ENCODE measurements at regions not wholly inside any gene's neighbourhood (a gene's known extent, or its start where the extent isn't known, plus 50 kb on each side); places are given as distances from the start of the nearest gene placed in this dataset.

DNA sequence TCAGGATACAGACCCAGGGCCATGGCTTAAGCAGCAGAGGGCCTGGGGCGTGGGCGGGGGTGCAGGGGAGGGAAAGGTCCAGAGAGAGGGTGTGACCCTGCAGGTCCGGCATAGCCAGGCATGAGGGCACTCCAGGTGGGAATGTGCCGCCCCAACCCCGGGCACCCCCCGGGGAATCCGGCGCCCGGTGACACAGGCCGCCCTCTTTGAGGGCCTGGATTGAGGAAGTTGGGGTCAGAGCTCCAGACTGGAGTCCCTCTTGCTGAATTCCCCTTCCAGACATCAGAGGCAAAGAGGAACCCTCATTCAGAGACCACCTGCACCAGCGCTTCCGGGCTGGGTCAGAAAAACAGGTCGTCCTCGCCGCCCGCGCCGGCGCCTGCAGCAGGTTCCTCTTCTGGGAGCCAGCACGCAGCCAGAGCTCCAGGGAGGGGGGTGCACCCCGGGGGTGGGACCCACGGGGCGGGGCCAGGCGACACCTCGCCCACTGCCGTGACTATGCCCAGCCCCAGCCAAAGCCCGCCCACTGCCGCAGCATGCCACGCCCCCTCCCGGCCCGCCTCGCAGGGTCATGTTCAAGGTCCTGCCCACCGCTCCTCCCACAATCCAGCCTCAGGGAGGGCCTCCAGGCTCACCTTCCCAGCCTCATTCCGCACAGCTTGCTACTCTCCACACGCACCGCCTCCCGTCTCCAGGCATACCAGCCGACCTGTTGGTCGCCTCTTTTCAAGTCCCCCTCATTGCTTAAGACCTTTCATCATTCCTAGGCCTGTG lies 98.3 kb upstream of the ID2 start:
- Histone ChIP-seq H3K4me3 (ENCODE audit: low read length in 2 of 2) (peak overlapping the region; percentile 60), H3K4me1 (ENCODE audit: control insufficient read depth in 2 of 2, insufficient read depth in 2 of 2, low read length in 2 of 2) (peaks cover 25 to 28% of the 10 kb centered on the region in 2 donors), H3K9ac (ENCODE audit: low read depth in 1 of 2, low read length in 2 of 2) (peak overlapping the region; percentile 70 to 80), H3K27ac (ENCODE audit: low read depth in 2 of 2, low read length in 2 of 2) (peak overlapping the region; percentile 72 to 79), H3K9me3 (ENCODE audit: control insufficient read depth in 2 of 2, low read length in 2 of 2) (no peaks in the 10 kb centered on the region), H3K36me3 (ENCODE audit: control insufficient read depth in 2 of 2, insufficient read depth in 2 of 2, low read length in 2 of 2) (no peaks in the 10 kb centered on the region), H3K27me3 (ENCODE audit: control insufficient read depth in 2 of 2, insufficient read depth in 2 of 2, low read length in 2 of 2) (no peaks in the 10 kb centered on the region)

GRCh38 chr2:8584174-8585066 lies 97.4 kb upstream of the ID2 start:
- peak overlapping the region; percentile 57 to 72 for H3K27ac ChIP-seq (ENCODE audit: low read depth in 2 of 2, low read length in 2 of 2)
- no peaks in the 10 kb centered on the region for H3K27me3 ChIP-seq (ENCODE audit: control insufficient read depth in 2 of 2, insufficient read depth in 2 of 2, low read length in 2 of 2)
- H3K4me1 ChIP-seq (ENCODE audit: control insufficient read depth in 2 of 2, insufficient read depth in 2 of 2, low read length in 2 of 2) = peaks cover 25 to 28% of the 10 kb centered on the region in 2 donors
- H3K9ac ChIP-seq (ENCODE audit: low read depth in 1 of 2, low read length in 2 of 2) = peak overlapping the region; percentile 70 to 74
- no peaks in the 10 kb centered on the region for H3K9me3 ChIP-seq (ENCODE audit: control insufficient read depth in 2 of 2, low read length in 2 of 2)
- no peaks in the 10 kb centered on the region for H3K36me3 ChIP-seq (ENCODE audit: control insufficient read depth in 2 of 2, insufficient read depth in 2 of 2, low read length in 2 of 2)
- peak overlapping the region; percentile 54 to 59 for H3K4me3 ChIP-seq (ENCODE audit: low read length in 2 of 2)

DNA sequence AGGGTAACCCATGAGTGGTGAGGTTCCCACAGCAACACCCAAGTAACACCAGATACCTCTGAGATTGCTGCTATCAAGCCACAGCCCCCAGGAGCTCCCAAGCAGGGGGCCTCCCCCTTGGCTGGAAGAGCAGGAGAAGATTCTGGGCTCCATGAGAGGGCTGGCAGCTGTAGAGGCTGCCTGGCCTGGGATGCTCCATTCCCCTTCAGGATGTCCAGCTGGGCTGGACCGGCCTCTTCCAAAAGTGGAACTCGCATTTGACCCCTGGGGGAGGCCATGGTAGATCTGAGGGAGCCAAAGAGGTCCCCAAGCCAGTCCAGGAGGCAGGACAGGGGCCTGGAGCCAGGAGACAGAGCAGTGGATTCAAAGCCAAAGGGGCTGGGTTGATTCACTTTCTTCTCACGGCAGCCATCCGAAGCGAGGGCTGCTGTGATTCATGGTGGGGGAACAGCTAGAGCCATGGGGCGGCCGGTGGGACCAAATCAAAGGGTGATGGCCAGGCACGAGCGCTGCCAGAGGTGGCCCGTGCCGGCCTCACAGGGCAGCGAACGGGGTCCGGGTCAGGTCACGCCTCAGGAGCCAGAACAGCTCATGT lies 95.3 kb upstream of the ID2 start:
- peaks cover 17 to 18% of the 10 kb centered on the region in 2 donors for H3K4me1 ChIP-seq (ENCODE audit: control insufficient read depth in 2 of 2, insufficient read depth in 2 of 2, low read length in 2 of 2)
- H3K27me3 ChIP-seq (ENCODE audit: control insufficient read depth in 2 of 2, insufficient read depth in 2 of 2, low read length in 2 of 2) = no peaks in the 10 kb centered on the region
- no peak overlapping the region for H3K27ac ChIP-seq (ENCODE audit: low read depth in 2 of 2, low read length in 2 of 2)
- H3K36me3 ChIP-seq (ENCODE audit: control insufficient read depth in 2 of 2, insufficient read depth in 2 of 2, low read length in 2 of 2) = no peaks in the 10 kb centered on the region
- no peaks in the 10 kb centered on the region for H3K9me3 ChIP-seq (ENCODE audit: control insufficient read depth in 2 of 2, low read length in 2 of 2)
- H3K4me3 ChIP-seq (ENCODE audit: low read length in 2 of 2) = no peak overlapping the region
- no peak overlapping the region for H3K9ac ChIP-seq (ENCODE audit: low read depth in 1 of 2, low read length in 2 of 2)

GRCh38 chr2:8587251-8587791 lies 94.5 kb upstream of the ID2 start:
- Histone ChIP-seq H3K4me1 (ENCODE audit: control insufficient read depth in 2 of 2, insufficient read depth in 2 of 2, low read length in 2 of 2) (peaks cover 14 to 15% of the 10 kb centered on the region in 2 donors), H3K9me3 (ENCODE audit: control insufficient read depth in 2 of 2, low read length in 2 of 2) (no peaks in the 10 kb centered on the region), H3K9ac (ENCODE audit: low read depth in 1 of 2, low read length in 2 of 2) (no peak overlapping the region), H3K27me3 (ENCODE audit: control insufficient read depth in 2 of 2, insufficient read depth in 2 of 2, low read length in 2 of 2) (no peaks in the 10 kb centered on the region), H3K27ac (ENCODE audit: low read depth in 2 of 2, low read length in 2 of 2) (no peak overlapping the region), H3K36me3 (ENCODE audit: control insufficient read depth in 2 of 2, insufficient read depth in 2 of 2, low read length in 2 of 2) (no peaks in the 10 kb centered on the region), H3K4me3 (ENCODE audit: low read length in 2 of 2) (no peak overlapping the region)

GRCh38 chr2:8587920-8588830 lies 93.7 kb upstream of the ID2 start:
- Histone ChIP-seq H3K27ac (ENCODE audit: low read depth in 2 of 2, low read length in 2 of 2) (no peak overlapping the region), H3K9me3 (ENCODE audit: control insufficient read depth in 2 of 2, low read length in 2 of 2) (no peaks in the 10 kb centered on the region), H3K4me1 (ENCODE audit: control insufficient read depth in 2 of 2, insufficient read depth in 2 of 2, low read length in 2 of 2) (peaks cover 7% of the 10 kb centered on the region in 2 donors), H3K27me3 (ENCODE audit: control insufficient read depth in 2 of 2, insufficient read depth in 2 of 2, low read length in 2 of 2) (no peaks in the 10 kb centered on the region), H3K36me3 (ENCODE audit: control insufficient read depth in 2 of 2, insufficient read depth in 2 of 2, low read length in 2 of 2) (no peaks in the 10 kb centered on the region), H3K4me3 (ENCODE audit: low read length in 2 of 2) (no peak overlapping the region), H3K9ac (ENCODE audit: low read depth in 1 of 2, low read length in 2 of 2) (no peak overlapping the region)

DNA sequence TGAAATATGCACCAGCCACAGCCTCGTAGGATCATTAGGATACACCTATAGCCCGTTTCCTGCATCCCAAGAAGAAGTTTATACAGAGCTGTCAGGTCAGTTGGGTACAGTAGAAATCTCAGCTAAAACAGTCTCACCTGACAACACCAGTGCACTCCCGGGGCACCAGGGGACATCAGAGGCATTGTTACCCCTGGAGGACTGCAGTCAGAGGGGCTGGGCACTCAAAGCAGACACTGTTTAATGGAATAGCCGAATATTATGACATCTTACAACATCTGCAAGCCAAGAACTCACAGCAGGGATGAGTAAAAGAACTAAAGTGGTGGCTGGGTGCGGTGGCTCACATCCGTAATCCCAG lies 93.0 kb upstream of the ID2 start:
- Histone ChIP-seq H3K27me3 (ENCODE audit: control insufficient read depth in 2 of 2, insufficient read depth in 2 of 2, low read length in 2 of 2) (no peaks in the 10 kb centered on the region), H3K36me3 (ENCODE audit: control insufficient read depth in 2 of 2, insufficient read depth in 2 of 2, low read length in 2 of 2) (no peaks in the 10 kb centered on the region), H3K9me3 (ENCODE audit: control insufficient read depth in 2 of 2, low read length in 2 of 2) (no peaks in the 10 kb centered on the region), H3K9ac (ENCODE audit: low read depth in 1 of 2, low read length in 2 of 2) (no peak overlapping the region), H3K27ac (ENCODE audit: low read depth in 2 of 2, low read length in 2 of 2) (no peak overlapping the region), H3K4me1 (ENCODE audit: control insufficient read depth in 2 of 2, insufficient read depth in 2 of 2, low read length in 2 of 2) (peaks cover 4 to 7% of the 10 kb centered on the region in 2 donors), H3K4me3 (ENCODE audit: low read length in 2 of 2) (no peak overlapping the region)

- Histone ChIP-seq H3K9me3 (ENCODE audit: control insufficient read depth in 2 of 2, low read length in 2 of 2) (no peaks in the 10 kb centered on the region), H3K27me3 (ENCODE audit: control insufficient read depth in 2 of 2, insufficient read depth in 2 of 2, low read length in 2 of 2) (no peaks in the 10 kb centered on the region), H3K9ac (ENCODE audit: low read depth in 1 of 2, low read length in 2 of 2) (no peak overlapping the region), H3K4me3 (ENCODE audit: low read length in 2 of 2) (no peak overlapping the region), H3K27ac (ENCODE audit: low read depth in 2 of 2, low read length in 2 of 2) (no peak overlapping the region), H3K4me1 (ENCODE audit: control insufficient read depth in 2 of 2, insufficient read depth in 2 of 2, low read length in 2 of 2) (no peaks in the 10 kb centered on the region), H3K36me3 (ENCODE audit: control insufficient read depth in 2 of 2, insufficient read depth in 2 of 2, low read length in 2 of 2) (no peaks in the 10 kb centered on the region)
These were observed 92.1 kb upstream of the ID2 start for GRCh38 chr2:8589721-8590120.

DNA sequence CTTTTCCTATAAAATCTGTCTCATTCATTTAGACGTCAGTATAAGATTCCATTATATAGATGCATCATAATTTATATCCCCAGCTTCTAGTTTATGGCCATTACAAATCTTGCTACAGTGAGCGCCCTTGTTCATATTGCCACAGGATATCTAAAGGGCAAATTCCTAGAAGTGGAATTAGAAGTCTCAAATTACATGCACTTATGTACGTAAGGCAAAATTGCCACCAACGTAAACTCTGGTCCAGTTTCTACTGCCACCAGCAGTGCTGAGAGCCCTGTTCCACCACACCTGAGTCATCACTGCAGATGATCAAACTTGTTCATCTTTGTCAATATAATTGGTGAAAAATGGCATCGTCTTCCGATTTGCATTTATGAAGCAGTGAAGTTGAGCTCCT lies 90.9 kb upstream of the ID2 start:
- no peaks in the 10 kb centered on the region for H3K27me3 ChIP-seq (ENCODE audit: control insufficient read depth in 2 of 2, insufficient read depth in 2 of 2, low read length in 2 of 2)
- H3K36me3 ChIP-seq (ENCODE audit: control insufficient read depth in 2 of 2, insufficient read depth in 2 of 2, low read length in 2 of 2) = no peaks in the 10 kb centered on the region
- H3K27ac ChIP-seq (ENCODE audit: low read depth in 2 of 2, low read length in 2 of 2) = no peak overlapping the region
- H3K9ac ChIP-seq (ENCODE audit: low read depth in 1 of 2, low read length in 2 of 2) = no peak overlapping the region
- no peaks in the 10 kb centered on the region for H3K4me1 ChIP-seq (ENCODE audit: control insufficient read depth in 2 of 2, insufficient read depth in 2 of 2, low read length in 2 of 2)
- H3K9me3 ChIP-seq (ENCODE audit: control insufficient read depth in 2 of 2, low read length in 2 of 2) = no peaks in the 10 kb centered on the region
- H3K4me3 ChIP-seq (ENCODE audit: low read length in 2 of 2) = no peak overlapping the region

DNA sequence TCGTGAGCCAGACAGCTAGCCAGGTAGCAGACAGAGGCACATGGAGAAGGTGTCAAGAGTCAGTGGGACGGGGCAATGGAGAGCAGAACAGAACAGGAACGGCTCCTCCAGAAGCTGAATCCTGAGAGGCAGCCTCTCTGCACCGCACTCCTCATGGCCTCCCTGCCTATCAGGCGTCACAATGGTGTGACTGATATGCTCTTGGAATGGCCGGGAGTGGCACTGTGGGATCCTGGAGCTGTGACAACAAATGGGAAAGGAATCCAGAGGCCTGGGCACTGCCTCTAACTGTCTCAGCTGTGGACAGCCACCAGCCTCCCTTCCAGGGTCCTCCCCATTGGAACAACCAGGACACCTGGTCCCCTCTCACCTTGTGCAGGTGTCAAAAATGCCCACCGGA lies 89.1 kb upstream of the ID2 start:
- Histone ChIP-seq H3K27me3 (ENCODE audit: control insufficient read depth in 2 of 2, insufficient read depth in 2 of 2, low read length in 2 of 2) (no peaks in the 10 kb centered on the region), H3K4me3 (ENCODE audit: low read length in 2 of 2) (no peak overlapping the region), H3K9ac (ENCODE audit: low read depth in 1 of 2, low read length in 2 of 2) (no peak overlapping the region), H3K9me3 (ENCODE audit: control insufficient read depth in 2 of 2, low read length in 2 of 2) (no peaks in the 10 kb centered on the region), H3K36me3 (ENCODE audit: control insufficient read depth in 2 of 2, insufficient read depth in 2 of 2, low read length in 2 of 2) (no peaks in the 10 kb centered on the region), H3K27ac (ENCODE audit: low read depth in 2 of 2, low read length in 2 of 2) (no peak overlapping the region), H3K4me1 (ENCODE audit: control insufficient read depth in 2 of 2, insufficient read depth in 2 of 2, low read length in 2 of 2) (no peaks in the 10 kb centered on the region)
